OCI-LY1 (cell line): ENCODE measurements at regions not wholly inside any gene's neighbourhood (a gene's known extent, or its start where the extent isn't known, plus 50 kb on each side); places are given as distances from the start of the nearest gene placed in this dataset.

ENCODE experiments used
- H2AFZ ChIP-seq: fragments of 200-600 bp; sonication (generic), shearing (Covaris generic); 2 replicates; pipeline ENCODE4 v1.6.0; 2014; ENCODE audit warnings: antibody characterized with exemption, mild to moderate bottlenecking, low read length
- H3F3A ChIP-seq: fragments of 200-600 bp; sonication (generic), shearing (Covaris generic); 2 replicates; pipeline ENCODE4 v1.6.0; 2014; ENCODE audit warnings: mild to moderate bottlenecking, antibody characterized with exemption, low read length, moderate library complexity; ENCODE audit not compliant: insufficient read depth
- H3K27ac ChIP-seq: fragments of 200-600 bp; sonication (generic); 2 replicates; pipeline ENCODE4 v1.5.1; 2014; ENCODE audit warnings: low read length, mixed run types, mild to moderate bottlenecking, low read depth; ENCODE audit not compliant: poor library complexity, severe bottlenecking
- H3K27me3 ChIP-seq: fragments of 200-600 bp; sonication (generic); 2 replicates; pipeline ENCODE4 v1.6.0; 2014; ENCODE audit warnings: antibody characterized with exemption, mild to moderate bottlenecking, low read length, moderate library complexity; ENCODE audit not compliant: insufficient read depth
- H3K36me3 ChIP-seq: fragments of 200-600 bp; sonication (generic); 2 replicates; pipeline ENCODE4 v1.6.1; 2014; ENCODE audit warnings: mild to moderate bottlenecking, antibody characterized with exemption, low read length, moderate library complexity, mixed read lengths; ENCODE audit not compliant: insufficient read depth
- H3K4me1 ChIP-seq: fragments of 200-600 bp; sonication (generic); 2 replicates; pipeline ENCODE4 v1.5.1; 2014; ENCODE audit warnings: mild to moderate bottlenecking, low read length, moderate library complexity; ENCODE audit not compliant: insufficient read depth, severe bottlenecking
- H3K4me2 ChIP-seq: fragments of 200-600 bp; sonication (generic), shearing (Covaris generic); 2 replicates; pipeline ENCODE4 v1.6.1; 2014; ENCODE audit warnings: low read length
- H3K4me3 ChIP-seq: fragments of 200-600 bp; sonication (generic); 2 replicates; pipeline ENCODE4 v1.5.1; 2014; ENCODE audit warnings: low read length, low read depth, mild to moderate bottlenecking, mixed read lengths; ENCODE audit not compliant: poor library complexity, severe bottlenecking
- H3K79me2 ChIP-seq: fragments of 200-600 bp; shearing (Covaris generic); 2 replicates; pipeline ENCODE4 v1.6.1; 2016; ENCODE audit warnings: mixed run types, low read length, mixed read lengths; ENCODE audit not compliant: insufficient read depth
- H3K9ac ChIP-seq: fragments of 200-600 bp; sonication (generic), shearing (Covaris generic); 2 replicates; pipeline ENCODE4 v1.6.1; 2014; ENCODE audit warnings: mild to moderate bottlenecking, low read length, mixed read lengths
- H3K9me2 ChIP-seq: fragments of 200-600 bp; sonication (generic), shearing (Covaris generic); 2 replicates; pipeline ENCODE4 v1.6.1; 2014; ENCODE audit warnings: low read depth, mild to moderate bottlenecking, low read length, mixed read lengths
- H3K9me3 ChIP-seq: fragments of 200-600 bp; shearing (Covaris generic); 2 replicates; pipeline ENCODE4 v1.6.1; 2014; ENCODE audit warnings: low read length, mixed read lengths
- H4K20me1 ChIP-seq: fragments of 200-600 bp; sonication (generic), shearing (Covaris generic); 2 replicates; pipeline ENCODE4 v1.6.0; 2016; ENCODE audit warnings: mild to moderate bottlenecking, low read length; ENCODE audit not compliant: insufficient read depth
- EZH2 ChIP-seq: fragments of 200-600 bp; sonication (generic), shearing (Covaris generic); IDR thresholded peaks from 2 replicates; pipeline ENCODE4 v1.8.0; 2017; ENCODE audit warnings: borderline replicate concordance, mixed run types, mild to moderate bottlenecking, antibody characterized with exemption, low read length, moderate library complexity, mixed read lengths
- TF ChIP-seq, protein P1 (sequence below): fragments of 200-600 bp; sonication (generic), shearing (Covaris generic); IDR thresholded peaks from 2 replicates; pipeline ENCODE4 v1.5.1; 2017; ENCODE audit warnings: mild to moderate bottlenecking, antibody characterized with exemption, low read length, moderate library complexity, mixed read lengths

DNA sequence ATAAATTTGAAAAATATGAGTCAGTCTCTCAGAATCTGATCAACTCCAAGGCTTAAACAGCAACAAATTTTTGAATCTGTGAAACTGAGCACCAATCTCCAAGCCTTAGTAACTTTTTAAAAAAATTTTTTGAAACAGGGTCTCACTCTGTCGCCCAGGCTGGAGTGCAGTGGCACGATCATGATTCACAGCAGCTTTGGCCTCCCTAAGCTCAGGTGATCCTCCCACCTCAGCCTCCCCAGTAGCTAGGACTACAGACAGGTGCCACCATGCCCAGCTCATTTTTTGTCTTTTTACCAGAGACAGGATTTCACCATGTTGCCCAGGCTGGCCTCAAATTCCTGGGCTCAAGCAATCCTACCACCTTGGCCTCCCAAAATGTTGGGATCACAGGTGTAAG, 207.9 kb upstream of the TCF21 start:
- Histone ChIP-seq H3K36me3 (no peaks in the 10 kb centered on the region), H3K27ac (no peak overlapping the region), H3K27me3 (no peaks in the 10 kb centered on the region), H3K4me2 (no peak overlapping the region), H3K9ac (no peak overlapping the region), H3K79me2 (no peaks in the 10 kb centered on the region), H3K9me3 (no peaks in the 10 kb centered on the region), H3K4me1 (no peaks in the 10 kb centered on the region), H2AFZ (no peak overlapping the region), H3F3A (no peaks in the 10 kb centered on the region), H3K9me2 (no peaks in the 10 kb centered on the region), H3K4me3 (no peak overlapping the region), H4K20me1 (no peaks in the 10 kb centered on the region)
- no peak for TF ChIP-seq EZH2
- TF ChIP-seq, protein P1, sequence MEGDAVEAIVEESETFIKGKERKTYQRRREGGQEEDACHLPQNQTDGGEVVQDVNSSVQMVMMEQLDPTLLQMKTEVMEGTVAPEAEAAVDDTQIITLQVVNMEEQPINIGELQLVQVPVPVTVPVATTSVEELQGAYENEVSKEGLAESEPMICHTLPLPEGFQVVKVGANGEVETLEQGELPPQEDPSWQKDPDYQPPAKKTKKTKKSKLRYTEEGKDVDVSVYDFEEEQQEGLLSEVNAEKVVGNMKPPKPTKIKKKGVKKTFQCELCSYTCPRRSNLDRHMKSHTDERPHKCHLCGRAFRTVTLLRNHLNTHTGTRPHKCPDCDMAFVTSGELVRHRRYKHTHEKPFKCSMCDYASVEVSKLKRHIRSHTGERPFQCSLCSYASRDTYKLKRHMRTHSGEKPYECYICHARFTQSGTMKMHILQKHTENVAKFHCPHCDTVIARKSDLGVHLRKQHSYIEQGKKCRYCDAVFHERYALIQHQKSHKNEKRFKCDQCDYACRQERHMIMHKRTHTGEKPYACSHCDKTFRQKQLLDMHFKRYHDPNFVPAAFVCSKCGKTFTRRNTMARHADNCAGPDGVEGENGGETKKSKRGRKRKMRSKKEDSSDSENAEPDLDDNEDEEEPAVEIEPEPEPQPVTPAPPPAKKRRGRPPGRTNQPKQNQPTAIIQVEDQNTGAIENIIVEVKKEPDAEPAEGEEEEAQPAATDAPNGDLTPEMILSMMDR, result no peak

DNA sequence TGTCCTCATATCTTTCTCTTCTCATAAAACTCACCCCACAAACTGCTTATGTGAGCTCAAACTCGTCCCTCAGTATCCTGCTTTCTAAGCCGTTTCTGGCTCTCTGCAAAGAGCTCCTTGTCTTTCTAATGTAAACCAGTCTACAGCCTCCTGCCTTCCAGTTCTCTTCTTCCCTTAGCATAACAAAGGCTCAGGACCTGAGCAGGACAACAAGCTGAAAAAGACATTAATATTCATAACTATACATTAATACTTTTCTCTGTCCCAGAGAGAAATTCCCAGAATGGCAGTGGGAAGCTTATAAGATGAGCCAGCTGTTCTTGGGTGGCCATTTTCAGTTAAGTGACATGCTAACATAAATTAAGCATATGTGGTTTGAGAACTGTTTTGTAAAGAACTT, 207.0 kb upstream of the TCF21 start:
- H3K27ac ChIP-seq, result no peak overlapping the region
- no peaks in the 10 kb centered on the region for H3K4me1 ChIP-seq
- no peaks in the 10 kb centered on the region for H3K36me3 ChIP-seq
- no peaks in the 10 kb centered on the region for H4K20me1 ChIP-seq
- H3F3A ChIP-seq, result no peaks in the 10 kb centered on the region
- H3K79me2 ChIP-seq, result no peaks in the 10 kb centered on the region
- no peak overlapping the region for H3K4me2 ChIP-seq
- H3K27me3 ChIP-seq, result no peaks in the 10 kb centered on the region
- H3K4me3 ChIP-seq, result no peak overlapping the region
- no peaks in the 10 kb centered on the region for H3K9me3 ChIP-seq
- no peak overlapping the region for H2AFZ ChIP-seq
- no peak overlapping the region for H3K9ac ChIP-seq
- no peaks in the 10 kb centered on the region for H3K9me2 ChIP-seq
- TF ChIP-seq, protein P1, result no peak
- no peak for TF ChIP-seq EZH2

DNA sequence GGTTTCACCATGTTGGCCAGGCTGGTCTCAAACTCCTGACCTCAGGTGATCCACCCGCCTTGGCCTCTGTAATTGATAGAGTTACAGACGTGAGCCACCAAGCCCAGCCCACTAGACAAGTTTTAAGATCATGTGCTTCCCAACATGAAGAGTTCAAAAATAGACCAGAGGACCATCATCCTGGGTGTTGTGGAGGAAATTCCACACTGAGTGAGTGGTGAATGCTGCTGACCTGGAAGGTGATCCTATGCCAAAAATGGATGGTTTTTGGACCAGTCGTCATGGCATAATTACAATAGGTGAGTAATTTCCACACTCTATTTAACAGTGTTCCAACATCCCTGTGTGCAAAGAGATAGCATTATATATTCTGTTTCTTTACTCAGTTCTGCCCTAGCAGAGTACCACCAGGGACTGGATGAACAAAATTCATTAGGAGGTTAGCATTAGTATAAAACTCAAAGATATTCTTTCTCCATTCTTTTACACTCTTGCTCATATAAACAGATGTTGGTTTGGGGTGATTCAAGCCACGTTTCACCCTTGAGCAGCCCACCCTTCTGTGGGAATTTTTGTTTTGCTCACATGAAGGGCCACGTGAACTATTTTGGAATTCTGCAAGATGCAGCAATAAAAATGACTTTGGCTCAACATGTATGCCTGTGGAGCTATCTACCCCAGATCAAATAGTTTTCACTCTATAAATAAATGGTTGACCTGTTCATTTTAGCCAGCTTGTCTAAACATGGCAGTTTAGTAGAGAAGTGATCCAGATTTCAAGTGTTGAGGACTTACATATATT, 206.2 kb upstream of the TCF21 start:
- Histone ChIP-seq H2AFZ (no peak overlapping the region), H3K36me3 (no peaks in the 10 kb centered on the region), H3K79me2 (no peaks in the 10 kb centered on the region), H3K9me3 (no peaks in the 10 kb centered on the region), H3K4me1 (no peaks in the 10 kb centered on the region), H3K27me3 (no peaks in the 10 kb centered on the region), H3F3A (no peaks in the 10 kb centered on the region), H3K9me2 (no peaks in the 10 kb centered on the region), H3K4me3 (no peak overlapping the region), H3K9ac (no peak overlapping the region), H3K4me2 (no peak overlapping the region), H4K20me1 (no peaks in the 10 kb centered on the region), H3K27ac (no peak overlapping the region)
- TF ChIP-seq, protein P1, result no peak
- TF ChIP-seq EZH2, result no peak
